Neural cell (in vitro differentiated cells): ENCODE measurements at regions not wholly inside any gene's neighbourhood (a gene's known extent, or its start where the extent isn't known, plus 50 kb on each side); places are given as distances from the start of the nearest gene placed in this dataset.

Experiments used
- H2AFZ ChIP-seq: fragments of 200-600, 300-800 bp; sonication (generic), shearing (Covaris generic); 2 replicates; pipeline ENCODE4 v1.6.0; 2014; ENCODE audit warnings: low read depth, mild to moderate bottlenecking, antibody characterized with exemption, low read length, moderate library complexity
- H3F3A ChIP-seq: fragments of 200-600 bp; shearing (Covaris generic); 2 replicates; pipeline ENCODE4 v1.6.1; 2016; ENCODE audit warnings: mild to moderate bottlenecking, moderate library complexity, mixed read lengths, antibody characterized with exemption, low read length; ENCODE audit not compliant: insufficient read depth, poor library complexity, severe bottlenecking
- H3K27ac ChIP-seq: fragments of 200-600, 300-800 bp; sonication (generic), shearing (Covaris generic); 2 replicates; pipeline ENCODE4 v1.5.1; 2014; ENCODE audit warnings: mild to moderate bottlenecking, low read length, moderate library complexity
- H3K27me3 ChIP-seq: fragments of 300-800, 200-600 bp; sonication (generic), shearing (Covaris generic); 2 replicates; pipeline ENCODE4 v1.6.0; 2014; ENCODE audit warnings: mild to moderate bottlenecking, low read depth, low read length, moderate library complexity; ENCODE audit not compliant: insufficient read depth
- H3K36me3 ChIP-seq: fragments of 300-800, 200-600 bp; sonication (generic), shearing (Covaris generic); 2 replicates; pipeline ENCODE4 v1.5.1; 2014; ENCODE audit warnings: mild to moderate bottlenecking, antibody characterized with exemption, low read length, moderate library complexity; ENCODE audit not compliant: insufficient read depth
- H3K4me2 ChIP-seq: fragments of 300-800, 200-600 bp; sonication (generic), shearing (Covaris generic); 2 replicates; pipeline ENCODE4 v1.6.0; 2014; ENCODE audit warnings: mild to moderate bottlenecking, low read length
- H3K4me3 ChIP-seq: fragments of 300-800, 200-600 bp; sonication (generic), shearing (Covaris generic); 2 replicates; pipeline ENCODE4 v1.5.1; 2014; ENCODE audit warnings: mild to moderate bottlenecking, low read length, moderate library complexity
- H3K79me2 ChIP-seq: fragments of 200-600 bp; shearing (Covaris generic); replicated peaks from 2 replicates; pipeline ENCODE4 v1.6.0; 2014; ENCODE audit warnings: mild to moderate bottlenecking, low read length, moderate library complexity; ENCODE audit not compliant: insufficient read depth
- H3K9ac ChIP-seq: fragments of 300-800, 200-600 bp; sonication (generic), shearing (Covaris generic); 2 replicates; pipeline ENCODE4 v1.6.1; 2016; ENCODE audit warnings: mild to moderate bottlenecking, low read length, mixed read lengths
- H3K9me2 ChIP-seq: fragments of 200-600 bp; shearing (Covaris generic); 2 replicates; pipeline ENCODE4 v1.6.1; 2016; ENCODE audit warnings: mild to moderate bottlenecking, low read length, mixed read lengths; ENCODE audit not compliant: insufficient read depth
- H3K9me3 ChIP-seq: fragments of 200-600, 300-800 bp; sonication (generic), shearing (Covaris generic); 2 replicates; pipeline ENCODE4 v1.6.1; 2016; ENCODE audit warnings: mild to moderate bottlenecking, mixed run types, low read length, moderate library complexity, mixed read lengths
- H4K20me1 ChIP-seq: fragments of 200-600 bp; shearing (Covaris generic); 2 replicates; pipeline ENCODE4 v1.6.1; 2016; ENCODE audit warnings: mild to moderate bottlenecking, mixed run types; ENCODE audit not compliant: insufficient read depth
- EP300 ChIP-seq: fragments of 450-650 bp; conservative IDR thresholded peaks from 2 replicates; pipeline ENCODE4 v1.6.1; 2014; ENCODE audit warnings: antibody characterized with exemption, mild to moderate bottlenecking, moderate library complexity; ENCODE audit not compliant: poor library complexity, severe bottlenecking
- EZH2 ChIP-seq: fragments of 200-600, 300-800 bp; shearing (Covaris generic), sonication (generic); IDR thresholded peaks from 2 replicates; pipeline ENCODE4 v1.6.1; 2014; ENCODE audit warnings: antibody characterized with exemption, low read length, borderline replicate concordance, mild to moderate bottlenecking; ENCODE audit not compliant: insufficient read depth, poor library complexity, severe bottlenecking
- MXI1 ChIP-seq: fragments of 450-650 bp; conservative IDR thresholded peaks from 2 replicates; pipeline ENCODE4 v1.6.1; 2014; ENCODE audit warnings: antibody characterized with exemption, mild to moderate bottlenecking; ENCODE audit not compliant: poor library complexity, severe bottlenecking
- POLR2AphosphoS5 ChIP-seq: IDR thresholded peaks from 2 replicates; pipeline ENCODE4 v1.6.1; 2012
- RAD21 ChIP-seq: fragments of 450-650 bp; conservative IDR thresholded peaks from 2 replicates; pipeline ENCODE4 v1.6.1; 2014; ENCODE audit warnings: antibody characterized with exemption, mild to moderate bottlenecking, moderate library complexity
- SMC3 ChIP-seq: fragments of 450-650 bp; conservative IDR thresholded peaks from 2 replicates; pipeline ENCODE4 v1.6.1; 2014; ENCODE audit warnings: antibody characterized with exemption, mild to moderate bottlenecking, moderate library complexity; ENCODE audit not compliant: poor library complexity
- TAF1 ChIP-seq: IDR thresholded peaks from 2 replicates; pipeline ENCODE4 v1.6.1; 2012; ENCODE audit warnings: low read depth
- TF ChIP-seq, protein P1 (sequence below): fragments of 450-650 bp; IDR thresholded peaks from 2 replicates; pipeline ENCODE4 v1.5.1; 2014; ENCODE audit warnings: antibody characterized with exemption, mild to moderate bottlenecking, moderate library complexity; ENCODE audit not compliant: poor library complexity, severe bottlenecking
- TF ChIP-seq, protein P2 (sequence below): IDR thresholded peaks from 2 replicates; pipeline ENCODE4 v1.6.1; 2012; ENCODE audit warnings: borderline replicate concordance

GRCh38 chr16:73298562-73298961, 250.6 kb upstream of the ZFHX3 start:
- H3K9me2 ChIP-seq, result no peaks in the 10 kb centered on the region
- no peak for TF ChIP-seq POLR2AphosphoS5
- no peaks in the 10 kb centered on the region for H3K9me3 ChIP-seq
- no peak overlapping the region for H3K27ac ChIP-seq
- H2AFZ ChIP-seq, result no peak overlapping the region
- H3F3A ChIP-seq, result no peaks in the 10 kb centered on the region
- no peaks in the 10 kb centered on the region for H3K27me3 ChIP-seq
- no peak overlapping the region for H3K4me3 ChIP-seq
- no peak overlapping the region for H3K4me2 ChIP-seq
- H4K20me1 ChIP-seq, result no peaks in the 10 kb centered on the region
- no peak overlapping the region for H3K9ac ChIP-seq
- H3K36me3 ChIP-seq, result no peaks in the 10 kb centered on the region
- no peaks in the 10 kb centered on the region for H3K79me2 ChIP-seq

- H3K79me2 ChIP-seq, result no peaks in the 10 kb centered on the region
- no peaks in the 10 kb centered on the region for H3K9me3 ChIP-seq
- H3K4me3 ChIP-seq, result no peak overlapping the region
- no peaks in the 10 kb centered on the region for H3K36me3 ChIP-seq
- H4K20me1 ChIP-seq, result no peaks in the 10 kb centered on the region
- H3K4me2 ChIP-seq, result no peak overlapping the region
- H3K9me2 ChIP-seq, result no peaks in the 10 kb centered on the region
- no peak for TF ChIP-seq EP300
- TF ChIP-seq TAF1, result no peak
- no peak for TF ChIP-seq SMC3
- TF ChIP-seq POLR2AphosphoS5, result no peak
- TF ChIP-seq EZH2, result no peak
- no peak for TF ChIP-seq RAD21
- TF ChIP-seq, protein P1, sequence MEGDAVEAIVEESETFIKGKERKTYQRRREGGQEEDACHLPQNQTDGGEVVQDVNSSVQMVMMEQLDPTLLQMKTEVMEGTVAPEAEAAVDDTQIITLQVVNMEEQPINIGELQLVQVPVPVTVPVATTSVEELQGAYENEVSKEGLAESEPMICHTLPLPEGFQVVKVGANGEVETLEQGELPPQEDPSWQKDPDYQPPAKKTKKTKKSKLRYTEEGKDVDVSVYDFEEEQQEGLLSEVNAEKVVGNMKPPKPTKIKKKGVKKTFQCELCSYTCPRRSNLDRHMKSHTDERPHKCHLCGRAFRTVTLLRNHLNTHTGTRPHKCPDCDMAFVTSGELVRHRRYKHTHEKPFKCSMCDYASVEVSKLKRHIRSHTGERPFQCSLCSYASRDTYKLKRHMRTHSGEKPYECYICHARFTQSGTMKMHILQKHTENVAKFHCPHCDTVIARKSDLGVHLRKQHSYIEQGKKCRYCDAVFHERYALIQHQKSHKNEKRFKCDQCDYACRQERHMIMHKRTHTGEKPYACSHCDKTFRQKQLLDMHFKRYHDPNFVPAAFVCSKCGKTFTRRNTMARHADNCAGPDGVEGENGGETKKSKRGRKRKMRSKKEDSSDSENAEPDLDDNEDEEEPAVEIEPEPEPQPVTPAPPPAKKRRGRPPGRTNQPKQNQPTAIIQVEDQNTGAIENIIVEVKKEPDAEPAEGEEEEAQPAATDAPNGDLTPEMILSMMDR, result no peak
- TF ChIP-seq MXI1, result no peak
- TF ChIP-seq, protein P2, sequence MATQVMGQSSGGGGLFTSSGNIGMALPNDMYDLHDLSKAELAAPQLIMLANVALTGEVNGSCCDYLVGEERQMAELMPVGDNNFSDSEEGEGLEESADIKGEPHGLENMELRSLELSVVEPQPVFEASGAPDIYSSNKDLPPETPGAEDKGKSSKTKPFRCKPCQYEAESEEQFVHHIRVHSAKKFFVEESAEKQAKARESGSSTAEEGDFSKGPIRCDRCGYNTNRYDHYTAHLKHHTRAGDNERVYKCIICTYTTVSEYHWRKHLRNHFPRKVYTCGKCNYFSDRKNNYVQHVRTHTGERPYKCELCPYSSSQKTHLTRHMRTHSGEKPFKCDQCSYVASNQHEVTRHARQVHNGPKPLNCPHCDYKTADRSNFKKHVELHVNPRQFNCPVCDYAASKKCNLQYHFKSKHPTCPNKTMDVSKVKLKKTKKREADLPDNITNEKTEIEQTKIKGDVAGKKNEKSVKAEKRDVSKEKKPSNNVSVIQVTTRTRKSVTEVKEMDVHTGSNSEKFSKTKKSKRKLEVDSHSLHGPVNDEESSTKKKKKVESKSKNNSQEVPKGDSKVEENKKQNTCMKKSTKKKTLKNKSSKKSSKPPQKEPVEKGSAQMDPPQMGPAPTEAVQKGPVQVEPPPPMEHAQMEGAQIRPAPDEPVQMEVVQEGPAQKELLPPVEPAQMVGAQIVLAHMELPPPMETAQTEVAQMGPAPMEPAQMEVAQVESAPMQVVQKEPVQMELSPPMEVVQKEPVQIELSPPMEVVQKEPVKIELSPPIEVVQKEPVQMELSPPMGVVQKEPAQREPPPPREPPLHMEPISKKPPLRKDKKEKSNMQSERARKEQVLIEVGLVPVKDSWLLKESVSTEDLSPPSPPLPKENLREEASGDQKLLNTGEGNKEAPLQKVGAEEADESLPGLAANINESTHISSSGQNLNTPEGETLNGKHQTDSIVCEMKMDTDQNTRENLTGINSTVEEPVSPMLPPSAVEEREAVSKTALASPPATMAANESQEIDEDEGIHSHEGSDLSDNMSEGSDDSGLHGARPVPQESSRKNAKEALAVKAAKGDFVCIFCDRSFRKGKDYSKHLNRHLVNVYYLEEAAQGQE, result no peak
- H3K27me3 ChIP-seq, result no peaks in the 10 kb centered on the region
- no peak overlapping the region for H3K27ac ChIP-seq
- H3K9ac ChIP-seq, result no peak overlapping the region
- H3F3A ChIP-seq, result no peaks in the 10 kb centered on the region
- no peak overlapping the region for H2AFZ ChIP-seq
Measured at GRCh38 chr16:73290258-73290657, 242.3 kb upstream of the ZFHX3 start.

GRCh38 chr16:73289232-73289631, 241.3 kb upstream of the ZFHX3 start:
- Histone ChIP-seq H3K4me3 (no peak overlapping the region), H3K9me3 (no peaks in the 10 kb centered on the region), H3K9ac (no peak overlapping the region), H4K20me1 (no peaks in the 10 kb centered on the region), H3K79me2 (no peaks in the 10 kb centered on the region), H3K27me3 (no peaks in the 10 kb centered on the region), H3F3A (no peaks in the 10 kb centered on the region), H3K27ac (no peak overlapping the region), H2AFZ (no peak overlapping the region), H3K36me3 (no peaks in the 10 kb centered on the region), H3K4me2 (no peak overlapping the region), H3K9me2 (no peaks in the 10 kb centered on the region)
- TF ChIP-seq, protein P1, result no peak
- TF ChIP-seq EP300, result no peak
- no peak for TF ChIP-seq EZH2
- TF ChIP-seq SMC3, result no peak
- TF ChIP-seq, protein P2, result no peak
- no peak for TF ChIP-seq POLR2AphosphoS5
- no peak for TF ChIP-seq RAD21
- no peak for TF ChIP-seq MXI1
- no peak for TF ChIP-seq TAF1
